PFSK-1 (cell line): ENCODE measurements at regions not wholly inside any gene's neighbourhood (a gene's known extent, or its start where the extent isn't known, plus 50 kb on each side); places are given as distances from the start of the nearest gene placed in this dataset.

ENCODE experiments used
- POLR2AphosphoS5 ChIP-seq: IDR thresholded peaks from 2 replicates; pipeline ENCODE4 v1.6.1; 2012; ENCODE audit warnings: low read depth, mild to moderate bottlenecking, control low read depth, low read length, moderate library complexity
- SIN3A ChIP-seq: IDR thresholded peaks from 2 replicates; pipeline ENCODE4 v1.6.1; 2012; ENCODE audit warnings: mild to moderate bottlenecking, low read length, moderate library complexity, borderline replicate concordance; ENCODE audit not compliant: insufficient read depth
- TAF1 ChIP-seq: IDR thresholded peaks from 2 replicates; pipeline ENCODE4 v1.6.1; 2012; ENCODE audit warnings: low read length, control low read depth, borderline replicate concordance; ENCODE audit not compliant: insufficient read depth
- TF ChIP-seq, protein P1 (sequence below), 2 experiments: IDR thresholded peaks; 2 replicates each; pipeline versions ENCODE4 v1.6.1 to v1.8.0; 2011 to 2012; ENCODE audit warnings: low read depth in 2 of 2, low read length in 2 of 2, control low read depth in 1 of 2, inconsistent platforms in 1 of 2, mild to moderate bottlenecking in 1 of 2, moderate library complexity in 1 of 2; ENCODE audit not compliant: insufficient read depth in 1 of 2

GRCh38 chr12:66901138-66901932 lies 222.5 kb upstream of the GRIP1 start:
- TF ChIP-seq, protein P1, sequence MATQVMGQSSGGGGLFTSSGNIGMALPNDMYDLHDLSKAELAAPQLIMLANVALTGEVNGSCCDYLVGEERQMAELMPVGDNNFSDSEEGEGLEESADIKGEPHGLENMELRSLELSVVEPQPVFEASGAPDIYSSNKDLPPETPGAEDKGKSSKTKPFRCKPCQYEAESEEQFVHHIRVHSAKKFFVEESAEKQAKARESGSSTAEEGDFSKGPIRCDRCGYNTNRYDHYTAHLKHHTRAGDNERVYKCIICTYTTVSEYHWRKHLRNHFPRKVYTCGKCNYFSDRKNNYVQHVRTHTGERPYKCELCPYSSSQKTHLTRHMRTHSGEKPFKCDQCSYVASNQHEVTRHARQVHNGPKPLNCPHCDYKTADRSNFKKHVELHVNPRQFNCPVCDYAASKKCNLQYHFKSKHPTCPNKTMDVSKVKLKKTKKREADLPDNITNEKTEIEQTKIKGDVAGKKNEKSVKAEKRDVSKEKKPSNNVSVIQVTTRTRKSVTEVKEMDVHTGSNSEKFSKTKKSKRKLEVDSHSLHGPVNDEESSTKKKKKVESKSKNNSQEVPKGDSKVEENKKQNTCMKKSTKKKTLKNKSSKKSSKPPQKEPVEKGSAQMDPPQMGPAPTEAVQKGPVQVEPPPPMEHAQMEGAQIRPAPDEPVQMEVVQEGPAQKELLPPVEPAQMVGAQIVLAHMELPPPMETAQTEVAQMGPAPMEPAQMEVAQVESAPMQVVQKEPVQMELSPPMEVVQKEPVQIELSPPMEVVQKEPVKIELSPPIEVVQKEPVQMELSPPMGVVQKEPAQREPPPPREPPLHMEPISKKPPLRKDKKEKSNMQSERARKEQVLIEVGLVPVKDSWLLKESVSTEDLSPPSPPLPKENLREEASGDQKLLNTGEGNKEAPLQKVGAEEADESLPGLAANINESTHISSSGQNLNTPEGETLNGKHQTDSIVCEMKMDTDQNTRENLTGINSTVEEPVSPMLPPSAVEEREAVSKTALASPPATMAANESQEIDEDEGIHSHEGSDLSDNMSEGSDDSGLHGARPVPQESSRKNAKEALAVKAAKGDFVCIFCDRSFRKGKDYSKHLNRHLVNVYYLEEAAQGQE (IDR thresholded peaks at IDR 0.05; ENCODE audit: insufficient read depth in 1 of 2, low read depth in 2 of 2, low read length in 2 of 2) = no peak
- TF ChIP-seq TAF1 (no peak), SIN3A (no peak), POLR2AphosphoS5 (no peak)
